GM12864 (cell line): ENCODE measurements at regions not wholly inside any gene's neighbourhood (a gene's known extent, or its start where the extent isn't known, plus 50 kb on each side); places are given as distances from the start of the nearest gene placed in this dataset.

Experiments
- DNase-seq: peaks from one replicate; pipeline ENCODE4 v3.0.0-alpha.2; 2011; ENCODE audit warnings: low read depth
- H3K4me3 ChIP-seq: 2 replicates; pipeline ENCODE4 v1.5.1; 2011; ENCODE audit warnings: mild to moderate bottlenecking, low read depth, low read length, control low read depth
- TF ChIP-seq, protein P1 (sequence below): IDR thresholded peaks from 2 replicates; pipeline ENCODE4 v1.5.1; 2011; ENCODE audit warnings: low read depth, mild to moderate bottlenecking, moderate library complexity, low read length, control low read depth, inconsistent platforms; ENCODE audit errors: missing control alignments

DNA sequence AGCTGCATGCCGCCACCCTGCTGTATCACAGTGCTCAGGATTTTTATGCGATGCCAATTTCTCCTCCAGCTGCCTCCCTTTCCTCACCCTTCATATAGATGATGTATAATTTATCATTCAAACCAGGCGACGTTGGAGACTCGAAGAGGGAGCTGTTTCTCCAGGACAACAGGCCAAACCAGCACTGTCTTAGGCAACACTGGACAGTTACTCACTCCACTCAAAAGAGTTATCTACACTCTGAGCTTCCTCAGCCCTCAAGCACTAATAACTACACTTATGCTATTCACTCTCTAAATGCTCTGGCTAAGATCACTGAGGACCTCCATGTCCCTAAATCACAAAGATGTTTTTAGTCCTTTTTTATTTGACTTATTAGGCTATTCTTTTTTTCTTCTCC lies 87.3 kb upstream of the RFC3 start:
- H3K4me3 ChIP-seq, result no peak overlapping the region
- TF ChIP-seq, protein P1, sequence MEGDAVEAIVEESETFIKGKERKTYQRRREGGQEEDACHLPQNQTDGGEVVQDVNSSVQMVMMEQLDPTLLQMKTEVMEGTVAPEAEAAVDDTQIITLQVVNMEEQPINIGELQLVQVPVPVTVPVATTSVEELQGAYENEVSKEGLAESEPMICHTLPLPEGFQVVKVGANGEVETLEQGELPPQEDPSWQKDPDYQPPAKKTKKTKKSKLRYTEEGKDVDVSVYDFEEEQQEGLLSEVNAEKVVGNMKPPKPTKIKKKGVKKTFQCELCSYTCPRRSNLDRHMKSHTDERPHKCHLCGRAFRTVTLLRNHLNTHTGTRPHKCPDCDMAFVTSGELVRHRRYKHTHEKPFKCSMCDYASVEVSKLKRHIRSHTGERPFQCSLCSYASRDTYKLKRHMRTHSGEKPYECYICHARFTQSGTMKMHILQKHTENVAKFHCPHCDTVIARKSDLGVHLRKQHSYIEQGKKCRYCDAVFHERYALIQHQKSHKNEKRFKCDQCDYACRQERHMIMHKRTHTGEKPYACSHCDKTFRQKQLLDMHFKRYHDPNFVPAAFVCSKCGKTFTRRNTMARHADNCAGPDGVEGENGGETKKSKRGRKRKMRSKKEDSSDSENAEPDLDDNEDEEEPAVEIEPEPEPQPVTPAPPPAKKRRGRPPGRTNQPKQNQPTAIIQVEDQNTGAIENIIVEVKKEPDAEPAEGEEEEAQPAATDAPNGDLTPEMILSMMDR, result no peak
- DNase-seq, result no peak

DNA sequence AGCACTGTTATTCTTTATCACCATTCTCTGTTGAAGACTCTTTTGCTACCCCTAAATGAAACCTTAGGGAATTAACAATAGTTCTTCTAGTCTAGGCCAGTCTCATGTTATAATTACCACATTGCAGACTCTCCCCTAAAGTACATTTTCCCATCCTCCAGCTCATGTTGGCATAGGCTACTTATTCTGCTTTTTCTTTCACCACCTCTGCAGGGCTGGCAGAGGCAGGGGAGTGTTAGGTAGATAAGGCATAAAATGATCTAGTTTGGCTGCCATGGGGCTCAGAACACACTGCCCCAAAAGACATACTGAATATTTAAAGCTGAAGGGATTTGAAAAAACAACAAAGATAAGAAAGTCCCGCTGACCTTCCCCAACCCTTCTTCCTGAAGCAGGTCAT lies 82.7 kb upstream of the RFC3 start:
- H3K4me3 ChIP-seq, result no peak overlapping the region
- TF ChIP-seq, protein P1, result no peak
- no peak for DNase-seq

DNA sequence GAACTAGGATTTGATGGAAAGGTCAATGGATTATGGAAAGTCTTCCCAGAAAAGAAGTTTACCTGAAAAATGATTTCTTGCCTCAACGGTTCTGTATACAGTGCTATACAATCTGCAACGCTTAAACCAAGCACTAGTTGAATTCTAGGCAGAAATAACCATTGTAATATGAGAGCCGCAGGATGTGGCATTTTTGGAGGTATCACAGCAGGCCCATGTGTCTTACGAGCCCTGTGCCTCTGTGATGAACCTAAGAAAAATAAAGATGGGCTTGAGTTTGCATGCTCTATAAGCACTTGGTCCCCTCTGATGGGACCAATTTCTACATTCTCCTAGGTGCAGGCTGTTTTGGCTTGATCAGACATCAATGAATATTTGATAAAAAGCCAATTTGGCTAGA lies 78.7 kb upstream of the RFC3 start:
- DNase-seq, result no peak
- TF ChIP-seq, protein P1, result no peak
- no peak overlapping the region for H3K4me3 ChIP-seq

DNA sequence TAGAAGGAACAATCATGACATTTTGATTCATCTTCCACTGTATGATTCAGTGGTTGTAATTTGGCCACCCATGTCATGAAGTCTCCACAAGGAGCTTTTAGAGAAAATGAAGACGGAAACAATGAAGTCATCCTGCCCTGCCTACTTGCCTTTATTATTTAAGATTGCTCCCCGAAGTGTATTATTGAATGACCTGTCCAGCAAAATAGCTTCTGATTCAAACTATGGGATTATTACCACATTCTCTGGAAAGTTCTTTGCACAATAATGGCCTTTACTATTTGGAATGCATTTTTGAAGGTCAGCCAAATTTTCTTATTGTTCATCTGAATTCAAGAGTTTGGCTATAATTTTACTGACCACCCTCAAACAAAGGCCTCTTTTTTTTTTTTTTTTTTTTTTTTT lies 77.8 kb upstream of the RFC3 start:
- TF ChIP-seq, protein P1, result no peak
- DNase-seq, result no peak
- no peak overlapping the region for H3K4me3 ChIP-seq

DNA sequence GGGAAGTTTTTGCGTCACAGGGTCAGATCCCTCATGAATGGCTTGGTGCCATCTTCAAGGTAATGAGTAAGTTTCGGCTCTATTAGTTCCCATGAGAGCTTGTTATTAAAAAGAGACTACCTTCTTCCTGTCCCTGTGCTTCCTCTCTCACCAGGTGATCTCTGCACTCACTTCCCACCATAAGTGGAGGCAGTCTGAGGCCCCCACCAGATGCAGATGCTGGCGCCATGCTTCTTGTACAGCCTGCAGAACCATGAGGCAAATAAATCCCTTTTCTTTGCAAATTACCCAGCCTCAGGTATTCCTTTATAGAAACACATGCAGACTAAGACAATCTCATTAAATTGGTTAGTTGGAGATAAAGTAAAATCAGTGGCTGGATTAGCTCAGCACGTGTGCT lies 75.6 kb upstream of the RFC3 start:
- H3K4me3 ChIP-seq, result no peak overlapping the region
- DNase-seq, result no peak
- TF ChIP-seq, protein P1, result no peak

DNA sequence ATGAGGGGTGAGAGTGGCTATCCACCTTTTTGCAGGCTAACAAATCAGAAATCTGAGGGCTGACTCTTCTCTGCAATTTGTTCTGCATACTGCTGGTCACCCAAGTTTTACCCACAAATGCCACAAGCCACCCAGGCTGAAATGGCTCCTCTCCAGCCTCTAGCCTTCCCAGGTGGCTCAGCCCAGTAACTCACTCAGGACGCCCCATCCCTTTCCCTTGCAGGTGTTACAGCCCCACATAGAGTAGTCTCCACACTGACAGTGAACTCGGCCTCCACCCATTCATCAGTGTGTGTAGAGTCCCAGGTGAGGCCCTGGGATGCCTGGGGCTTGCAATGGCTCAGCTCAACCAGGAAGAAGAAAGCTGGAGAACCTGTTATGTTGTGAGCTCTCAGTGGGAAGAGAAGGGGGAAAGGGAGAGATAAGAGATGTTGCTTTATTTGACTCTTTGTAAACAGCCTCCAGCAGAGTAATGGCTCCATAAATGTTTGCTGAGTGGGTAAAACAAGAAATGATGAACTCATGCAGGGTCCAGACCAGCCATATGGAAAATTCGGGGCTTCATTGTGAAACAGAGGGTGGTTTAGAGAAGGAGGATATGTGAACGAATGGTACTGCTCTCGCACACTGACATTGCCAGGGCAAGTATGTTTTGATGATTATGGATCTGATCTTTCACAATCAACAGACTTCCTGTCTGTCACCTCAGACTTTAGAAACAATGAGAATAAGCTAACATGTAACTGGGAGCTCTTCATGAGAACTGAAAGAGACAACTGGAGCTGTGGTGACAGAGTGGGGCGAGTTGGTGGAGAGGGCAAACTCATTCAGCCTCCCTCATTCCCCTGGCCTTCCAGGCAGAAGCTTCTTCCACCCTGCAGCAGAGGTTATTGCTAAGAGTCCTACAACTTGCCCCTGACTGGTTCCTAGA lies 74.2 kb upstream of the RFC3 start:
- peak; percentile 77 for DNase-seq
- no peak overlapping the region for H3K4me3 ChIP-seq
- TF ChIP-seq, protein P1, result no peak
